ENCODE measurements at regions not wholly inside any gene's neighbourhood (a gene's known extent, or its start where the extent isn't known, plus 50 kb on each side); places are given as distances from the start of the nearest gene placed in this dataset.

- TF ChIP-seq CTCF (IDR thresholded peaks at IDR 0.05) (no peak), POLR2A (IDR thresholded peaks at IDR 0.05) (no peak)
Observed at GRCh38 chr10:78953799-78954297, 114.9 kb upstream of the ZMIZ1 start.
